Stimulated activated CD8-positive, alpha-beta memory T cell treated with anti-CD3 and anti-CD28 coated beads, Interleukin-4, amount 100 ng/mL, for 24 hours (primary cell): ENCODE measurements at regions not wholly inside any gene's neighbourhood (a gene's known extent, or its start where the extent isn't known, plus 50 kb on each side); places are given as distances from the start of the nearest gene placed in this dataset.

Source experiments
- DNase-seq: peaks from one replicate; pipeline ENCODE4 v3.0.0-alpha.2; 2020; ENCODE audit warnings: low read depth

GRCh38 chr13:21966014-21966413 is 295.1 kb downstream of the FGF9 start:
- no peak for DNase-seq

- DNase-seq = no peak
These were observed 297.0 kb downstream of the FGF9 start for GRCh38 chr13:21967871-21968270.

GRCh38 chr13:21970172-21970571 is 299.3 kb downstream of the FGF9 start:
- DNase-seq = no peak

GRCh38 chr13:21970918-21971317 is 300.0 kb downstream of the FGF9 start:
- DNase-seq = no peak

- DNase-seq = no peak
These were observed 301.1 kb downstream of the FGF9 start for GRCh38 chr13:21971662-21972621.

GRCh38 chr13:21973437-21974125 is 302.7 kb downstream of the FGF9 start:
- DNase-seq = no peak

- DNase-seq = no peak
These were observed 303.9 kb downstream of the FGF9 start for GRCh38 chr13:21974741-21975140.

GRCh38 chr13:21976159-21976558 is 305.3 kb downstream of the FGF9 start:
- no peak for DNase-seq

GRCh38 chr13:21979161-21979806 is 308.4 kb downstream of the FGF9 start:
- DNase-seq = no peak

GRCh38 chr13:21980049-21980448 is 309.2 kb downstream of the FGF9 start:
- DNase-seq = no peak

- no peak for DNase-seq
These were observed 313.3 kb downstream of the FGF9 start for GRCh38 chr13:21984156-21984555.

- no peak for DNase-seq
These were observed 315.7 kb downstream of the FGF9 start for GRCh38 chr13:21986602-21987001.

GRCh38 chr13:21987793-21988192 is 316.9 kb downstream of the FGF9 start:
- no peak for DNase-seq

GRCh38 chr13:21988624-21989023 is 317.8 kb downstream of the FGF9 start:
- DNase-seq = no peak

- DNase-seq = no peak
These were observed 325.2 kb downstream of the FGF9 start for GRCh38 chr13:21996049-21996448.

GRCh38 chr13:21997726-21998125 is 326.9 kb downstream of the FGF9 start:
- no peak for DNase-seq

- DNase-seq = no peak
These were observed 327.6 kb downstream of the FGF9 start for GRCh38 chr13:21998279-21998990.

GRCh38 chr13:21999666-22000065 is 328.8 kb downstream of the FGF9 start:
- no peak for DNase-seq

- DNase-seq = no peak
These were observed 329.3 kb downstream of the FGF9 start for GRCh38 chr13:22000191-22000590.

- no peak for DNase-seq
These were observed 330.5 kb downstream of the FGF9 start for GRCh38 chr13:22001336-22001735.

GRCh38 chr13:22002893-22003292 is 332.0 kb downstream of the FGF9 start:
- DNase-seq = no peak

GRCh38 chr13:22009500-22009899 is 338.6 kb downstream of the FGF9 start:
- no peak for DNase-seq
